Ishikawa (cell line): ENCODE measurements at regions not wholly inside any gene's neighbourhood (a gene's known extent, or its start where the extent isn't known, plus 50 kb on each side); places are given as distances from the start of the nearest gene placed in this dataset.

Experiments used
- EP300 ChIP-seq: IDR thresholded peaks from 2 replicates; pipeline ENCODE4 v1.6.1; 2012; ENCODE audit warnings: borderline replicate concordance
- RAD21 ChIP-seq: IDR thresholded peaks from 2 replicates; pipeline ENCODE4 v1.6.1; 2012; ENCODE audit warnings: low read depth
- TAF1 ChIP-seq: IDR thresholded peaks from 2 replicates; pipeline ENCODE4 v1.6.1; 2012; ENCODE audit warnings: low read depth, mild to moderate bottlenecking

GRCh38 chr1:239814306-239814881 is 277.3 kb upstream of the FMN2 start:
- no peak for TF ChIP-seq RAD21
- no peak for TF ChIP-seq EP300
- TF ChIP-seq TAF1: no peak
